Left ventricle myocardium inferior (tissue), 1 donor: ENCODE measurements at regions not wholly inside any gene's neighbourhood (a gene's known extent, or its start where the extent isn't known, plus 50 kb on each side); places are given as distances from the start of the nearest gene placed in this dataset.

ENCODE experiments used
- DNase-seq: peaks from one replicate; pipeline ENCODE4 v3.0.0-alpha.2; 2020
- H3K27ac ChIP-seq: fragments of 200-600 bp; replicated peaks from 2 replicates; pipeline ENCODE4 v1.8.0; 2021
- H3K27me3 ChIP-seq: fragments of 200-600 bp; 2 replicates; pipeline ENCODE4 v1.8.0; 2021; ENCODE audit warnings: low read depth
- H3K36me3 ChIP-seq: fragments of 200-600 bp; 2 replicates; pipeline ENCODE4 v1.8.0; 2021
- H3K4me1 ChIP-seq: fragments of 200-600 bp; 2 replicates; pipeline ENCODE4 v1.8.0; 2021
- H3K4me3 ChIP-seq: fragments of 200-600 bp; 2 replicates; pipeline ENCODE4 v1.8.0; 2021; ENCODE audit warnings: mild to moderate bottlenecking, moderate library complexity
- H3K9me3 ChIP-seq: fragments of 200-600 bp; replicated peaks from 2 replicates; pipeline ENCODE4 v1.8.0; 2021
- intact Hi-C: fragments of 100-400 bp; cut with micrococcal nuclease; formaldehyde crosslinking; loops from one replicate; pipeline ENCODE4 v1.11.0; 2022
- TF ChIP-seq, protein P1 (sequence below): fragments of 200-600 bp; IDR thresholded peaks from 2 replicates; pipeline ENCODE4 v1.8.0; 2021; ENCODE audit warnings: antibody characterized with exemption, mild to moderate bottlenecking, borderline replicate concordance
- donor health status: DM: no; HTN: yes; CAD: no; lungs with severe emphysema.

- intact Hi-C loops = no loop called here
- Histone ChIP-seq H3K9me3 (peaks cover 7% of the 10 kb centered on the region), H3K27ac (no peak overlapping the region), H3K27me3 (no peaks in the 10 kb centered on the region), H3K4me1 (no peaks in the 10 kb centered on the region), H3K4me3 (no peak overlapping the region), H3K36me3 (no peaks in the 10 kb centered on the region)
- no peak for DNase-seq
- TF ChIP-seq, protein P1, sequence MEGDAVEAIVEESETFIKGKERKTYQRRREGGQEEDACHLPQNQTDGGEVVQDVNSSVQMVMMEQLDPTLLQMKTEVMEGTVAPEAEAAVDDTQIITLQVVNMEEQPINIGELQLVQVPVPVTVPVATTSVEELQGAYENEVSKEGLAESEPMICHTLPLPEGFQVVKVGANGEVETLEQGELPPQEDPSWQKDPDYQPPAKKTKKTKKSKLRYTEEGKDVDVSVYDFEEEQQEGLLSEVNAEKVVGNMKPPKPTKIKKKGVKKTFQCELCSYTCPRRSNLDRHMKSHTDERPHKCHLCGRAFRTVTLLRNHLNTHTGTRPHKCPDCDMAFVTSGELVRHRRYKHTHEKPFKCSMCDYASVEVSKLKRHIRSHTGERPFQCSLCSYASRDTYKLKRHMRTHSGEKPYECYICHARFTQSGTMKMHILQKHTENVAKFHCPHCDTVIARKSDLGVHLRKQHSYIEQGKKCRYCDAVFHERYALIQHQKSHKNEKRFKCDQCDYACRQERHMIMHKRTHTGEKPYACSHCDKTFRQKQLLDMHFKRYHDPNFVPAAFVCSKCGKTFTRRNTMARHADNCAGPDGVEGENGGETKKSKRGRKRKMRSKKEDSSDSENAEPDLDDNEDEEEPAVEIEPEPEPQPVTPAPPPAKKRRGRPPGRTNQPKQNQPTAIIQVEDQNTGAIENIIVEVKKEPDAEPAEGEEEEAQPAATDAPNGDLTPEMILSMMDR = peak; percentile 11
These were observed 986.5 kb downstream of the TDRD15 start for GRCh38 chr2:22110244-22110651.

DNA sequence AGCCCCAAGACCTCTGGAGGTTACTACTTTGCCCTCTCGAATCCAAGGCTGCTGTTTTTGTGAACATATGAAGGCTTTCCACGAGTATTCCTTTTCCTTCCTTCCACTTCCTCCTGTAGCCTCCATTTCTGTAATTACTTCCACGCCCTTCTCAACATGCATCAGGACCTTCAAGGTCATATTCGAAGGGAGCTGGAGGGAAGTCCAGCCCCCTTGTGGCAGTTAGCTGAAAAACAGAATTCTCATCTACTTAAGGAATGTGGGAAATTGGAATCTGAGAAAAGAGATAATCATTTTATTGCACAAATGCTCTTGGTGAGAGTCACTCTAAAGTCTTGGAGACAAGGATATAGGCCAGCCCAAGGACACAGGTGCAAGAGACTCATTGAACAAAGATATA lies 1000.2 kb downstream of the TDRD15 start:
- TF ChIP-seq, protein P1 = no peak
- Histone ChIP-seq H3K4me3 (no peak overlapping the region), H3K9me3 (no peaks in the 10 kb centered on the region), H3K27me3 (peaks cover 5% of the 10 kb centered on the region), H3K4me1 (no peaks in the 10 kb centered on the region), H3K27ac (no peak overlapping the region), H3K36me3 (no peaks in the 10 kb centered on the region)
- no peak for DNase-seq
- intact Hi-C loops = no loop called here

GRCh38 chr2:22126106-22126505 lies 1002.3 kb downstream of the TDRD15 start:
- intact Hi-C loops = no loop called here
- DNase-seq = no peak
- Histone ChIP-seq H3K36me3 (no peaks in the 10 kb centered on the region), H3K9me3 (no peaks in the 10 kb centered on the region), H3K4me3 (no peak overlapping the region), H3K27ac (no peak overlapping the region), H3K27me3 (peaks cover 5% of the 10 kb centered on the region), H3K4me1 (no peaks in the 10 kb centered on the region)
- TF ChIP-seq, protein P1 = no peak

GRCh38 chr2:22126978-22127377 lies 1003.2 kb downstream of the TDRD15 start:
- H3K9me3 ChIP-seq = no peaks in the 10 kb centered on the region
- intact Hi-C loops = no loop called here
- H3K4me3 ChIP-seq = no peak overlapping the region
- H3K36me3 ChIP-seq = no peaks in the 10 kb centered on the region
- DNase-seq = no peak
- TF ChIP-seq, protein P1 = no peak
- H3K27me3 ChIP-seq = peaks cover 5% of the 10 kb centered on the region
- H3K4me1 ChIP-seq = no peaks in the 10 kb centered on the region
- H3K27ac ChIP-seq = no peak overlapping the region

GRCh38 chr2:22134421-22134820 lies 1010.7 kb downstream of the TDRD15 start:
- intact Hi-C loops = no loop called here
- TF ChIP-seq, protein P1 = no peak
- Histone ChIP-seq H3K27me3 (no peaks in the 10 kb centered on the region), H3K36me3 (no peaks in the 10 kb centered on the region), H3K4me1 (no peaks in the 10 kb centered on the region), H3K27ac (no peak overlapping the region), H3K9me3 (no peaks in the 10 kb centered on the region), H3K4me3 (no peak overlapping the region)
- no peak for DNase-seq

DNA sequence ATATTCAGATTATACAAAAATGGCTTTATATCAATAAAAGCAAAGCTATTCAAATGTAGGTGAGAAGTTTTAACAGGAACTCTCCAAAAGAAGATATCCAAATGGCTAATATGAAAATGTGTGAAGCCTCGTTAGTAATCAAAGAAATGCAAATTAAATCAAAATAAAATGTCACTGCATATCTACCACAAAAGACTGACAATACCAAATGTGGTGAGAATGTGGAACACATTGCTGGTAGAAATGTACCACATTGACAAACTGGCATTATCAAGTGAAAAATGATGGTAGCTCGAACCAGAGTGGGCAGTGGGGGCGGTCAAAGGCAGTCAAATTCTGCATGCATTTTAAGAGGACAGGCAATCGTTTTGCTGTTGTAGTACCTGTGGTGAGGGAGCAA lies 1012.7 kb downstream of the TDRD15 start:
- no peak overlapping the region for H3K4me3 ChIP-seq
- no peak overlapping the region for H3K27ac ChIP-seq
- no peak for DNase-seq
- H3K27me3 ChIP-seq = no peaks in the 10 kb centered on the region
- intact Hi-C loops = no loop called here
- H3K4me1 ChIP-seq = no peaks in the 10 kb centered on the region
- H3K9me3 ChIP-seq = no peaks in the 10 kb centered on the region
- no peaks in the 10 kb centered on the region for H3K36me3 ChIP-seq
- TF ChIP-seq, protein P1 = no peak
